ENCODE measurements at regions not wholly inside any gene's neighbourhood (a gene's known extent, or its start where the extent isn't known, plus 50 kb on each side); places are given as distances from the start of the nearest gene placed in this dataset.

- no peak for TF ChIP-seq POLR2A (IDR thresholded peaks at IDR 0.05)
- no peak for TF ChIP-seq CTCF (IDR thresholded peaks at IDR 0.05)
Measured at GRCh38 chr3:158012901-158013300, 93.3 kb downstream of the SHOX2 start.
